GM19328 (cell line): ENCODE measurements at regions not wholly inside any gene's neighbourhood (a gene's known extent, or its start where the extent isn't known, plus 50 kb on each side); places are given as distances from the start of the nearest gene placed in this dataset.

Experiments used
- ATAC-seq: cut with Tn5 transposase; IDR thresholded peaks from one replicate; pipeline ENCODE4 v1.9.1; 2021; ENCODE audit warnings: mild to moderate bottlenecking, moderate library complexity; ENCODE audit not compliant: unreplicated experiment

- no peak for ATAC-seq
Observed at GRCh38 chr12:11564984-11565651, 84.4 kb upstream of the ETV6 start.

GRCh38 chr12:11565752-11566151 is 83.7 kb upstream of the ETV6 start:
- ATAC-seq = no peak

GRCh38 chr12:11568155-11568761 is 81.2 kb upstream of the ETV6 start:
- no peak for ATAC-seq

- ATAC-seq = peak; percentile 90
Observed at GRCh38 chr12:11568762-11569478, 80.6 kb upstream of the ETV6 start.

GRCh38 chr12:11569716-11570115 is 79.8 kb upstream of the ETV6 start:
- ATAC-seq = no peak

GRCh38 chr12:11573880-11574279 is 75.6 kb upstream of the ETV6 start:
- ATAC-seq = no peak

- ATAC-seq = no peak
Observed at GRCh38 chr12:11576104-11576503, 73.4 kb upstream of the ETV6 start.

- ATAC-seq = no peak
Observed at GRCh38 chr12:11577658-11578260, 71.7 kb upstream of the ETV6 start.

- ATAC-seq = peak; percentile 61
Observed at GRCh38 chr12:11578461-11578993, 70.9 kb upstream of the ETV6 start.

GRCh38 chr12:11580125-11580751 is 69.2 kb upstream of the ETV6 start:
- ATAC-seq = no peak

GRCh38 chr12:11581179-11581755 is 68.2 kb upstream of the ETV6 start:
- ATAC-seq = no peak

GRCh38 chr12:11584221-11584855 is 65.1 kb upstream of the ETV6 start:
- ATAC-seq = no peak

GRCh38 chr12:11592484-11592883 is 57.0 kb upstream of the ETV6 start:
- no peak for ATAC-seq

GRCh38 chr12:11593013-11593412 is 56.5 kb upstream of the ETV6 start:
- ATAC-seq = no peak

GRCh38 chr12:11595080-11595479 is 54.4 kb upstream of the ETV6 start:
- no peak for ATAC-seq

GRCh38 chr12:11596141-11596540 is 53.3 kb upstream of the ETV6 start:
- no peak for ATAC-seq

GRCh38 chr12:11598900-11599299 is 50.6 kb upstream of the ETV6 start:
- ATAC-seq = no peak
